B cell (primary cell): ENCODE measurements at regions not wholly inside any gene's neighbourhood (a gene's known extent, or its start where the extent isn't known, plus 50 kb on each side); places are given as distances from the start of the nearest gene placed in this dataset.

Experiments
- ATAC-seq: fragments of 200-7000 bp; cut with Tn5 transposase; one replicate; pipeline ENCODE4 v1.10.0; 2021; ENCODE audit warnings: low read depth, mild to moderate bottlenecking, moderate number of reproducible peaks, moderate library complexity
- CTCF ChIA-PET: fragments of 350-600 bp; sonication (Branson Sonifier 250); formaldehyde crosslinking; loops from one replicate; lab custom pipeline; 2021; ENCODE audit warnings: antibody characterized with exemption, inconsistent platforms; lab: Charles Lee
- POLR2A ChIA-PET: fragments of 350-600 bp; sonication (Branson Sonifier 250); formaldehyde crosslinking; loops from one replicate; lab custom pipeline; 2021; ENCODE audit warnings: antibody characterized with exemption; lab: Charles Lee
- DNase-seq: peaks from one replicate; pipeline ENCODE4 v3.0.0; 2013
- H2AFZ ChIP-seq: 2 replicates; pipeline ENCODE4 v1.6.1; 2012; ENCODE audit warnings: mild to moderate bottlenecking, low read depth, low read length; ENCODE audit not compliant: insufficient read depth, poor library complexity, severe bottlenecking
- H3K27ac ChIP-seq, 2 donors: 1 replicate in 1 of 2; 2 replicates in 1 of 2; pipeline ENCODE4 v1.5.1; 2012 to 2013; ENCODE audit warnings: low read length in 2 of 2, mild to moderate bottlenecking in 2 of 2, moderate library complexity in 1 of 2
- H3K27me3 ChIP-seq, 4 experiments: fragments of 200-600 bp in 1 of 4; sonication (generic) in 1 of 4; replicated peaks in 1 of 4; 1 replicate in 2 of 4; 2 replicates in 2 of 4; pipeline versions ENCODE4 v1.6.1 to v1.7.0; 2013 to 2016; ENCODE audit warnings: low read length in 3 of 4, mild to moderate bottlenecking in 2 of 4, mixed read lengths in 1 of 4, moderate library complexity in 1 of 4; ENCODE audit not compliant: insufficient read depth in 4 of 4, control insufficient read depth in 3 of 4; ENCODE audit errors: control extremely low read depth in 1 of 4
- H3K36me3 ChIP-seq, 2 experiments: replicated peaks in 1 of 2; 1 replicate in 1 of 2; 2 replicates in 1 of 2; pipeline versions ENCODE4 v1.6.1 to v1.7.1; 2013; ENCODE audit warnings: low read length in 1 of 2; ENCODE audit not compliant: insufficient read depth in 2 of 2, control insufficient read depth in 1 of 2; ENCODE audit errors: control extremely low read depth in 1 of 2, extremely low read depth in 1 of 2
- H3K4me1 ChIP-seq, 2 donors: fragments of 200-600 bp in 1 of 2; sonication (generic) in 1 of 2; 1 replicate in 1 of 2; 2 replicates in 1 of 2; pipeline versions ENCODE4 v1.5.1 to v1.6.1; 2013 to 2017; ENCODE audit warnings: low read length in 2 of 2; ENCODE audit not compliant: control insufficient read depth in 2 of 2, insufficient read depth in 2 of 2
- H3K4me2 ChIP-seq: replicated peaks from 2 replicates; pipeline ENCODE3; 2012; ENCODE audit warnings: mild to moderate bottlenecking, low read depth, low read length; ENCODE audit not compliant: poor library complexity, severe bottlenecking
- H3K4me3 ChIP-seq, 5 experiments: fragments of 200-600 bp in 1 of 5; sonication (generic) in 1 of 5; 1 replicate in 3 of 5; 2 replicates in 2 of 5; pipeline versions ENCODE4 v1.5.1 to v1.7.0; 2011 to 2016; ENCODE audit warnings: low read length in 4 of 5, mild to moderate bottlenecking in 4 of 5, low read depth in 2 of 5, control low read depth in 1 of 5, moderate library complexity in 1 of 5; ENCODE audit not compliant: insufficient read depth in 1 of 5; ENCODE audit errors: control extremely low read depth in 1 of 5, extremely low read depth in 1 of 5
- H3K79me2 ChIP-seq: fragments of 200-600 bp; sonication (generic); one replicate; pipeline ENCODE4 v1.6.0; 2016; ENCODE audit warnings: low read length; ENCODE audit not compliant: control insufficient read depth, insufficient read depth
- H3K9ac ChIP-seq: fragments of 200-600 bp; sonication (generic); 2 replicates; pipeline ENCODE4 v1.6.1; 2017; ENCODE audit warnings: mild to moderate bottlenecking, low read length, moderate library complexity
- H3K9me3 ChIP-seq, 3 donors: one replicate each; pipeline versions ENCODE4 v1.6.1 to v1.7.1; 2013; ENCODE audit warnings: low read length in 2 of 3; ENCODE audit not compliant: control insufficient read depth in 2 of 3, insufficient read depth in 1 of 3; ENCODE audit errors: control extremely low read depth in 1 of 3
- H4K20me1 ChIP-seq: 2 replicates; pipeline ENCODE4 v1.6.0; 2012; ENCODE audit warnings: mild to moderate bottlenecking, low read length; ENCODE audit not compliant: insufficient read depth, control insufficient read depth, poor library complexity, severe bottlenecking
- H3K27ac Mint-ChIP-seq: one replicate; pipeline ENCODE4 v1.8.0; 2021; ENCODE audit warnings: mixed read lengths
- H3K27me3 Mint-ChIP-seq: one replicate; pipeline ENCODE4 v1.8.0; 2021; ENCODE audit warnings: mixed read lengths
- H3K4me1 Mint-ChIP-seq: one replicate; pipeline ENCODE4 v1.8.0; 2021; ENCODE audit warnings: mixed read lengths
- H3K4me3 Mint-ChIP-seq: one replicate; pipeline ENCODE4 v1.8.0; 2021; ENCODE audit warnings: mixed read lengths
- H3K9me3 Mint-ChIP-seq: one replicate; pipeline ENCODE4 v1.8.0; 2022; ENCODE audit warnings: mixed read lengths; ENCODE audit not compliant: insufficient read depth
- EZH2 ChIP-seq: IDR thresholded peaks from 2 replicates; pipeline ENCODE4 v1.6.1; 2012; ENCODE audit warnings: borderline replicate concordance, low read depth, mild to moderate bottlenecking, moderate library complexity, low read length; ENCODE audit not compliant: insufficient read depth, poor library complexity, severe bottlenecking
- WGBS: methylation state at CpG from one replicate; pipeline ENCODE4 v1.1.5; 2013; ENCODE audit warnings: missing lambda C conversion rate; ENCODE audit not compliant: insufficient coverage; 5-methylcytosine and 5-hydroxymethylcytosine counted together
- intact Hi-C: fragments of 100-400 bp; cut with micrococcal nuclease; formaldehyde crosslinking; loops from one replicate; pipeline ENCODE4 v1.10.0; 2022
- TF ChIP-seq, protein P1 (sequence below): fragments of 200-600 bp; IDR thresholded peaks from one replicate; pipeline ENCODE4 v1.8.0; 2022; ENCODE audit warnings: antibody characterized with exemption, mild to moderate bottlenecking

DNA sequence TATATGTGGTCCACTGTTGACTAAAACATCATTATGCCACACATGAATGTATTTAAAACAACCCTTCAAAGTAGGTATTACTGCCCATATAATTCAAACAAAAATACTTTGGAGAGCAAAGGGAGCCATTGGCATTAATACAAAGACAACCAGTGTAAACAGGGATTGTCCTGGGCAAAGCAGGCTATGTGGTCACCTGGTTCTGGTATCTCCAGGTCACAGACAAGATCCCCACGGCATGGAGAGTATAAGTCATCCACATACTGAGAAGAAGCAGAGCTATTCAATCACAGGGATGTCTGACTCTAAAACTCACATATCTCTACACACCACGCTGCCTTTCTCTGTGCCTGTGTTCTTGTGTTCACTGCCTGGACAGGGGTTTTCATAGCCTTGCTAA is 81.4 kb upstream of the BZW1 start:
- ChIA-PET POLR2A (no interaction called here), CTCF (no interaction called here)
- H3K4me1 Mint-ChIP-seq = no peaks in the 10 kb centered on the region
- Histone ChIP-seq H3K27ac (no peak overlapping the region), H2AFZ (no peak overlapping the region), H3K4me1 (no peaks in the 10 kb centered on the region), H3K9ac (no peak overlapping the region), H3K79me2 (no peaks in the 10 kb centered on the region), H3K9me3 (no peaks in the 10 kb centered on the region), H4K20me1 (no peaks in the 10 kb centered on the region), H3K4me3 (no peak overlapping the region), H3K27me3 (no peaks in the 10 kb centered on the region), H3K36me3 (no peaks in the 10 kb centered on the region), H3K4me2 (no peak overlapping the region)
- TF ChIP-seq, protein P1, sequence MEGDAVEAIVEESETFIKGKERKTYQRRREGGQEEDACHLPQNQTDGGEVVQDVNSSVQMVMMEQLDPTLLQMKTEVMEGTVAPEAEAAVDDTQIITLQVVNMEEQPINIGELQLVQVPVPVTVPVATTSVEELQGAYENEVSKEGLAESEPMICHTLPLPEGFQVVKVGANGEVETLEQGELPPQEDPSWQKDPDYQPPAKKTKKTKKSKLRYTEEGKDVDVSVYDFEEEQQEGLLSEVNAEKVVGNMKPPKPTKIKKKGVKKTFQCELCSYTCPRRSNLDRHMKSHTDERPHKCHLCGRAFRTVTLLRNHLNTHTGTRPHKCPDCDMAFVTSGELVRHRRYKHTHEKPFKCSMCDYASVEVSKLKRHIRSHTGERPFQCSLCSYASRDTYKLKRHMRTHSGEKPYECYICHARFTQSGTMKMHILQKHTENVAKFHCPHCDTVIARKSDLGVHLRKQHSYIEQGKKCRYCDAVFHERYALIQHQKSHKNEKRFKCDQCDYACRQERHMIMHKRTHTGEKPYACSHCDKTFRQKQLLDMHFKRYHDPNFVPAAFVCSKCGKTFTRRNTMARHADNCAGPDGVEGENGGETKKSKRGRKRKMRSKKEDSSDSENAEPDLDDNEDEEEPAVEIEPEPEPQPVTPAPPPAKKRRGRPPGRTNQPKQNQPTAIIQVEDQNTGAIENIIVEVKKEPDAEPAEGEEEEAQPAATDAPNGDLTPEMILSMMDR = no peak
- no peak for TF ChIP-seq EZH2
- peaks cover 20% of the 10 kb centered on the region for H3K27me3 Mint-ChIP-seq
- WGBS = 85% methylated on average over 2 of the region's 2 CpGs
- intact Hi-C loops = no loop called here
- H3K4me3 Mint-ChIP-seq = no peak overlapping the region
- DNase-seq (no peak), ATAC-seq (no peak)
- no peaks in the 10 kb centered on the region for H3K9me3 Mint-ChIP-seq
- H3K27ac Mint-ChIP-seq = no peak overlapping the region

DNA sequence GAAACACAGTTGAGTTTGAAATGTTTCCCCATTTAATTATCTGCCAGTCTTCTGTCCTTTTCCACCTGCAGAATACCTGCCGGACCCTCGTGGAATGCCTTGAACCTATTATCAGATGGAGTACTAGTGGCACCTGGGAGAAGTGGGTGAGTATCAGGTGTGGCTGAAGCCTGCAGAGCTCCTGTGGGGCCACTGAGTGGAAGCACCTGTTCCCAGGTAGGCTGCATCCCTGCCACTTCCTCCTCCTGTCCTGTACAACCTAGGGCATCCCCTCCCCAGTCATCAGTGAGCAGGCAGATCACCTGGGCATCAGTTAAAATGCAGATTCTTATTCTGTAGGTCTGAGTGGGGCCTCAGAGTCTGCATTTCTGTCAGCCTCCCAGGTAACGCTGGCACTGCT is 80.8 kb upstream of the BZW1 start:
- Mint-ChIP-seq H3K4me1 (no peaks in the 10 kb centered on the region), H3K27ac (no peak overlapping the region), H3K9me3 (no peaks in the 10 kb centered on the region), H3K4me3 (no peak overlapping the region), H3K27me3 (peaks cover 19% of the 10 kb centered on the region)
- CTCF ChIA-PET = no interaction called here
- Histone ChIP-seq H3K9me3 (no peaks in the 10 kb centered on the region), H3K4me2 (no peak overlapping the region), H2AFZ (no peak overlapping the region), H3K4me1 (no peaks in the 10 kb centered on the region), H3K4me3 (no peak overlapping the region), H3K27ac (no peak overlapping the region), H3K79me2 (no peaks in the 10 kb centered on the region), H4K20me1 (no peaks in the 10 kb centered on the region), H3K27me3 (no peaks in the 10 kb centered on the region), H3K9ac (no peak overlapping the region), H3K36me3 (no peaks in the 10 kb centered on the region)
- TF ChIP-seq, protein P1 = no peak
- no peak for TF ChIP-seq EZH2
- 100% methylated on average over 2 of the region's 3 CpGs for WGBS
- ATAC-seq (no peak), DNase-seq (no peak)
- intact Hi-C loops = no loop called here
- POLR2A ChIA-PET = no interaction called here
